GM11168 (cell line): ENCODE measurements at regions not wholly inside any gene's neighbourhood (a gene's known extent, or its start where the extent isn't known, plus 50 kb on each side); places are given as distances from the start of the nearest gene placed in this dataset.
"Not testable (repeated sequence)": the region's sequence is repeated elsewhere in the genome, so short reads cannot be mapped to it uniquely, and the experiment has no call there.

Experiments used
- in situ Hi-C: fragments of 300-500 bp; cut with MboI; formaldehyde crosslinking; loops from one replicate; pipeline ENCODE4 v1.12.0; 2022; ENCODE audit warnings: low sequenced_read_pairs; ENCODE audit not compliant: unreplicated experiment

- in situ Hi-C loops, result no loop called here
These were observed 947.0 kb downstream of the NR2F1-AS1 start for GRCh38 chr5:92633875-92634487.

- in situ Hi-C loops, result no loop called here
These were observed 947.8 kb downstream of the NR2F1-AS1 start for GRCh38 chr5:92633176-92633575.

DNA sequence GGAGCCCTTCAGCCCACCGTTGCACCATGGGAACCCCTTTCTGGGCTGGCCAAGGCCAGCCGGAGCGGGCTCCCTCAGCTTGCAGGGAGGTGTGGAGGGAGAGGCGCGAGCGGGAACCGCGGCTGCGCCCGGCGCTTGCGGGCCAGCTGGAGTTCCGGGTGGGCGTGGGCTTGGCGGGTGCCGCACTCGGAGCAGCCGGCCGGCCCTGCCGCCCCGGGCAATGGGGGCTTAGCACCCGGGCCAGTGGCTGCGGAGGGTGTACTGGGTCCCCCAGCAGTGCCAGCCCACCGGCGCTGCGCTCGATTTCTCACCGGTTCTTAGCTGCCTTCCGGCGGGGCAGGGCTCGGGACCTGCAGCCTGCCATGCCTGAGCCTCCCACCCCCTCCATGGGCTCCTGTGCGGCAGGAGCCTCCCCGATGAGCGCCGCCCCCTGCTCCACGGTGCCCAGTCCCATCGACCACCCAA lies 949.8 kb downstream of the NR2F1-AS1 start:
- in situ Hi-C loops, result not testable (repeated sequence)

- in situ Hi-C loops, result no loop called here
These were observed 951.4 kb downstream of the NR2F1-AS1 start for GRCh38 chr5:92629574-92629973.

GRCh38 chr5:92629000-92629399 lies 952.0 kb downstream of the NR2F1-AS1 start:
- in situ Hi-C loops, result no loop called here

DNA sequence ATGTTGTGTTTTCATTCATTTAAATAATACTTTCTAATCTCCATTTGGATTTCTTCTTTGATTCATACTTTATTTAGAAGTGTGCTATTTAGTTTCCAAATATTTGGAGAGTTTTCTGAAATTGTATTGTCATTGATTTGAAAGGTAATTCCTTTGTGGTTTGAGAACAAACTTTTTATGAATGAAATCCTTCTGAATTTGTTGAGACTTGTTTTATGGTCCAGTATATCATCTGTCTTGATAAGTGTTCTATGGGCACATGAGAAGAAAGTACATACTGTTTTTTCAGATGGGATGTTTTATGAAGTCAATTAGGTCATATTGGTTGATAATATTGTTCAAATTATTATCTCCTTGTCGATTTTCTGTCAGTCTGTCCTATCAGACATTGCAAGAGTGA lies 953.8 kb downstream of the NR2F1-AS1 start:
- in situ Hi-C loops, result no loop called here

- in situ Hi-C loops, result no loop called here
These were observed 964.9 kb downstream of the NR2F1-AS1 start for GRCh38 chr5:92616085-92616484.

GRCh38 chr5:92613546-92613945 lies 967.5 kb downstream of the NR2F1-AS1 start:
- in situ Hi-C loops, result no loop called here

DNA sequence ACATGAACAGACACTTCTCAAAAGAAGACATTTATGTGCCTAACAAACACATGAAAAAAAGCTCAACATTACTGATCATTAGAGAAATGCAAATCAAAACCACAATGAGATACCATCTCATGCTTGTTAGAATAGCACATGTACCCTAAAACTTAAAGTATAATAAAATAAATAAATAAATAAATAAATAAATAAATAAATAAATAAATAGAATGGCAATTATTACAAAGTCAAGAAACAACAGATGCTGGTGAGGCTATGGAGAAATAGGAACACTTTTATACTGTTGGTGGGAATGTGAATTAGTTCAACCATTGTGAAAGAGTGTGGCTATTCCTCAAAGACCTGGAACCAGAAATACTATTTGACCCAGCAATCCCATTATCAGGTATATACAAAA lies 970.6 kb downstream of the NR2F1-AS1 start:
- in situ Hi-C loops, result not testable (repeated sequence)

- in situ Hi-C loops, result no loop called here
These were observed 975.4 kb downstream of the NR2F1-AS1 start for GRCh38 chr5:92605591-92605990.

DNA sequence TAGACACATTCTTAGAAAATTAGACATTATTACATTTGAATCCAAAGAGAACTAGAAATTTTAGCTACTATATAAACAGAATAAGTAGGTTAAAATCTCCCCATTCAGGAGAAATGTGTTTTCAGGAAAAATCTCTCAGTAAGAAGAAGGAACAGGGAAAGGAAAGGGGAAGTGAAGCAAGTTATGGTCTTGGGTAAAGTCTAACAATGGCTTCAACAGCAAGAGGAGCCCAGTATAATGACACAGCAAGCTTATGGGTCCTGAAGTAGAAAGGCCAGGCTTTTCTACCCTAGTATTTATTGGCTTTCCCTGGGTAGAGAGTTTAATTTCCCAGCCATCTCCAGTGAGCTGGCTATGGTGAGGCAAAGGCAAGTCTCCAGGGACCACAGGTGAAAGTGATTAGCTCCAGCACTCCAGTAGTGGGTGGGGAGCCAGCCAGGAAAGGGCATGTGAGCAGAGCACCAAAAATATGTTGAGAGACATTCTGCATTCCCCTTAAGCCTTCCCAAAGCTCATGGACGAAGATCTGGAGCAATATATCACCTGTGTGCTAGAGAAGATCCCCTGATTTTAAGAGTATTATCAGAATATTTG lies 981.7 kb downstream of the NR2F1-AS1 start:
- in situ Hi-C loops, result no loop called here

- in situ Hi-C loops, result no loop called here
These were observed 987.0 kb downstream of the NR2F1-AS1 start for GRCh38 chr5:92594031-92594430.

GRCh38 chr5:92588876-92589275 lies 992.1 kb downstream of the NR2F1-AS1 start:
- in situ Hi-C loops, result no loop called here

DNA sequence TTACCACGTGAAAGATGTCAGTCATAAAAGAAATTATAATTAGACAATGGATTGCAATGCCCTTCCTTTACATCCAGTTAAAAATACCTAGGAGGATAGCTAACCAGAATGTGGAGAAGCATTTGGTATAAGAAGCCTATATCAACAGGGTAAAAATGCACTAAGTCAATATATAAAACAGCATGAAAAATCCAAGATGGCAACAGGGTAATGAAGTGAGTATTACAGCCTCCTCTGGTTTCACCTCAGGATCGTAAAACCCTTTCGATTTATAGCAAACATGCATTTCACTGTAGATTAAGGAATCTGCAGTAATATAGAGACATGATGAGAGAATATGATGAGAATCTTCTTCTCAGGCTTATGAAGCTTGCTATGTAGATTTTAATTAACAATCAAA lies 999.3 kb downstream of the NR2F1-AS1 start:
- in situ Hi-C loops, result no loop called here

- in situ Hi-C loops, result no loop called here
These were observed 999.8 kb downstream of the NR2F1-AS1 start for GRCh38 chr5:92581249-92581648.

DNA sequence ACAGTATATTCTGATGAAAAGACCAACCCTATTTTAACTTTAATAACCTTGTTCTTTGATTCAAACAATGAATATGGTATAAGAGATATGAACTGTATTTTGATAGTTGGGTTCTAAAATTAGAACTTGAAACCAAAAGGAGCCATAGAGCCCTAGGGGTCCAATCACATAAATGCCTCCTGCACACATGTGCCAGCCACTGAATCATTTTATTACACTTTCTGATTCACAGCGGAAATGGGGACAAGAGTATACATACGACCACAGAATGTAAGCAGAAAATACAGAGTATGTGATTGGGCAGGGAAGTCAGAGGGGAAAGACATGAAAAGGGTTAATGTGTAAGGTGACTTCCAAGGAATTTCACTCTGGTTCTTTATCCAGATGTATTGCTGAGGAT lies 1000.2 kb downstream of the NR2F1-AS1 start:
- in situ Hi-C loops, result no loop called here

- in situ Hi-C loops, result no loop called here
These were observed 1007.0 kb downstream of the NR2F1-AS1 start for GRCh38 chr5:92574023-92574422.

- in situ Hi-C loops, result no loop called here
These were observed 1012.5 kb downstream of the NR2F1-AS1 start for GRCh38 chr5:92568522-92568921.

GRCh38 chr5:92567831-92568450 lies 1013.1 kb downstream of the NR2F1-AS1 start:
- in situ Hi-C loops, result no loop called here

GRCh38 chr5:92566113-92566786 lies 1014.8 kb downstream of the NR2F1-AS1 start:
- in situ Hi-C loops, result no loop called here

DNA sequence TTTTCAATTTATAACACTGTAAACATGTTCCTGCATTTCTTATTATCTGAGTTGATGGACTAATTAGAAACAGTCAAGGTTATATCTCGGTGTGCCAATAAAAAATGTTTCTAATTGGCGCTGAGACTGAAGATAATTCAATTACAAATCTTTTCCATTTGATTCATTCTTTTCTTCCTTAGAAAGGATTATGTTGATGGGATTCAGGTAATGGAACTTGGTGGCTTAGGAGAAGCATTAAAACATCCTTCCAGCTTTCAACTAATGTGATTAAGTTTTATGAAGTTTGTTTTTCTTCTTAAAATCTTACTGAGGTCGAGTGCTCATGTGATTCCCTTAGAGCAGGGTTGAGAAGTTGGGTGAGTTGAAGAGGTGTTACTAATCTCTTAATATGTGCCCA lies 1015.3 kb downstream of the NR2F1-AS1 start:
- in situ Hi-C loops, result no loop called here
